ENCODE measurements at regions not wholly inside any gene's neighbourhood (a gene's known extent, or its start where the extent isn't known, plus 50 kb on each side); places are given as distances from the start of the nearest gene placed in this dataset.

DNA sequence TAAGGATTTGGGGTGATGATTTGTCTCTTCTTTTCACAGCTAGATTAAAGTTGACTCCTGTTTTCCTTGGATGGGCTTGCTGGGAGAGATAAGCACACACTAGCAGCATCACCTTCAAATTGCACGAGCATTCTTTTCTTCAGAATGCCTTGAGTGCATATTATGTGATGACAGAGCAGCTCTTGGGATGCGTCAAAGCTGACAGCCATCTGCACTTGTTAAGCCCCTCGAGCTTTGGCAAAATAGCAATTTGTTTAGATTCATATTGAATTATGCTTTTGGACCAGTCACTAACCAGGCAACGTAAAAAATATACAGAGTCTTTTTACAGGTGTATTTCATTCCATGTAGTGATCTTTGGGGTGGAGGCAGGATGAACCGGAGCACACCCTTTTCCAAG, 407.0 kb downstream of the FUT8 start:
- H3K27ac Mint-ChIP-seq = no peak overlapping the region
- H3K27ac ChIP-seq (ENCODE audit: low read depth, low read length) = no peak overlapping the region
- WGBS, 2 experiments (ENCODE audit: insufficient coverage in 1 of 2, insufficient read length in 1 of 2) = 93 to 96% methylated on average over 4 to 5 of the region's 5 CpGs
- H3K4me1 ChIP-seq (ENCODE audit: control insufficient read depth, insufficient read depth, low read length) = peaks cover 5% of the 10 kb centered on the region
- H3K36me3 Mint-ChIP-seq (ENCODE audit: low read depth) = no peaks in the 10 kb centered on the region
- no peaks in the 10 kb centered on the region for H3K9me3 Mint-ChIP-seq
- H3K27me3 Mint-ChIP-seq (ENCODE audit: insufficient read depth) = peaks cover 7% of the 10 kb centered on the region
- no peaks in the 10 kb centered on the region for H3K27me3 ChIP-seq (ENCODE audit: control insufficient read depth, insufficient read depth, low read length, poor library complexity, severe bottlenecking)
- peaks cover 7% of the 10 kb centered on the region for H3K4me1 Mint-ChIP-seq
- no peak overlapping the region for H3K4me3 ChIP-seq (ENCODE audit: low read length)
- TF ChIP-seq, protein P1, sequence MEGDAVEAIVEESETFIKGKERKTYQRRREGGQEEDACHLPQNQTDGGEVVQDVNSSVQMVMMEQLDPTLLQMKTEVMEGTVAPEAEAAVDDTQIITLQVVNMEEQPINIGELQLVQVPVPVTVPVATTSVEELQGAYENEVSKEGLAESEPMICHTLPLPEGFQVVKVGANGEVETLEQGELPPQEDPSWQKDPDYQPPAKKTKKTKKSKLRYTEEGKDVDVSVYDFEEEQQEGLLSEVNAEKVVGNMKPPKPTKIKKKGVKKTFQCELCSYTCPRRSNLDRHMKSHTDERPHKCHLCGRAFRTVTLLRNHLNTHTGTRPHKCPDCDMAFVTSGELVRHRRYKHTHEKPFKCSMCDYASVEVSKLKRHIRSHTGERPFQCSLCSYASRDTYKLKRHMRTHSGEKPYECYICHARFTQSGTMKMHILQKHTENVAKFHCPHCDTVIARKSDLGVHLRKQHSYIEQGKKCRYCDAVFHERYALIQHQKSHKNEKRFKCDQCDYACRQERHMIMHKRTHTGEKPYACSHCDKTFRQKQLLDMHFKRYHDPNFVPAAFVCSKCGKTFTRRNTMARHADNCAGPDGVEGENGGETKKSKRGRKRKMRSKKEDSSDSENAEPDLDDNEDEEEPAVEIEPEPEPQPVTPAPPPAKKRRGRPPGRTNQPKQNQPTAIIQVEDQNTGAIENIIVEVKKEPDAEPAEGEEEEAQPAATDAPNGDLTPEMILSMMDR (conservative IDR thresholded peaks at IDR 0.05) = no peak
- DNase-seq = no peak
- H3K36me3 ChIP-seq (ENCODE audit: control insufficient read depth, insufficient read depth, low read length) = no peaks in the 10 kb centered on the region
- H3K4me3 Mint-ChIP-seq = no peak overlapping the region
- H3K9ac ChIP-seq (ENCODE audit: extremely low read depth, low read length, poor library complexity, severe bottlenecking) = no peak overlapping the region
- peaks cover 22% of the 10 kb centered on the region for H3K9me3 ChIP-seq (ENCODE audit: control insufficient read depth, low read length)

DNA sequence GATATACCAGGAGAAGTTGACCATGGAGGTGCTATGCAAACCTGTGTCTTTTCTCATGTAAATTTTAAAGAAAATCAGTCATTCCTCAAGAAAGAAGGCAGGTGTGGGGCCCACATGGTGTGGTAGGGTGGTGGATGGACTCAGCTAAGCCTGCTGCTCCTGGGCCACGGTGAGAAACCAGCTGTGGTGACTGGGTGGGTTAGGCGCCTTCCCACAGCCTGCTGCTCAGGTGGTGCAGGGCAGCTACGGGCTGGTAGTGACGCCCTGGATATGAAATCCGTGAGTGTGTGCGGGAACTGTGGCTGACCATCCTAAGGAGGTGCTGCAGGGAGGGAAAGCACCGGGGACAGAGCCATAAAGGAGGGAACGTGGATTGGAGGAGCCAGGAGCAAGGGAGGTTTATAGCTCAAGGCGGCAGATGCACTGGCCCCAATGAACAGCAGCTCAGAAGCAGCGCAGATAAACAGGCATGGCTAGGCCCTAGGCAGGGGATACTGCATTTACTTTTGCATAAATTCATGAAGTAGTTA, 408.8 kb downstream of the FUT8 start:
- H3K4me3 ChIP-seq (ENCODE audit: low read length) = no peak overlapping the region
- no peaks in the 10 kb centered on the region for H3K4me1 ChIP-seq (ENCODE audit: control insufficient read depth, insufficient read depth, low read length)
- H3K9me3 ChIP-seq (ENCODE audit: control insufficient read depth, low read length) = peaks cover 5% of the 10 kb centered on the region
- TF ChIP-seq, protein P1 (conservative IDR thresholded peaks at IDR 0.05) = no peak
- no peak overlapping the region for H3K9ac ChIP-seq (ENCODE audit: extremely low read depth, low read length, poor library complexity, severe bottlenecking)
- 93% methylated on average over 6 to 10 of the region's 10 CpGs for WGBS, 2 experiments (ENCODE audit: insufficient coverage in 1 of 2, insufficient read length in 1 of 2)
- Mint-ChIP-seq H3K27ac (no peak overlapping the region), H3K27me3 (ENCODE audit: insufficient read depth) (peaks cover 12% of the 10 kb centered on the region), H3K36me3 (ENCODE audit: low read depth) (no peaks in the 10 kb centered on the region), H3K9me3 (no peaks in the 10 kb centered on the region), H3K4me3 (no peak overlapping the region), H3K4me1 (peaks cover 15% of the 10 kb centered on the region)
- no peaks in the 10 kb centered on the region for H3K27me3 ChIP-seq (ENCODE audit: control insufficient read depth, insufficient read depth, low read length, poor library complexity, severe bottlenecking)
- no peak for DNase-seq
- no peak overlapping the region for H3K27ac ChIP-seq (ENCODE audit: low read depth, low read length)
- no peaks in the 10 kb centered on the region for H3K36me3 ChIP-seq (ENCODE audit: control insufficient read depth, insufficient read depth, low read length)

DNA sequence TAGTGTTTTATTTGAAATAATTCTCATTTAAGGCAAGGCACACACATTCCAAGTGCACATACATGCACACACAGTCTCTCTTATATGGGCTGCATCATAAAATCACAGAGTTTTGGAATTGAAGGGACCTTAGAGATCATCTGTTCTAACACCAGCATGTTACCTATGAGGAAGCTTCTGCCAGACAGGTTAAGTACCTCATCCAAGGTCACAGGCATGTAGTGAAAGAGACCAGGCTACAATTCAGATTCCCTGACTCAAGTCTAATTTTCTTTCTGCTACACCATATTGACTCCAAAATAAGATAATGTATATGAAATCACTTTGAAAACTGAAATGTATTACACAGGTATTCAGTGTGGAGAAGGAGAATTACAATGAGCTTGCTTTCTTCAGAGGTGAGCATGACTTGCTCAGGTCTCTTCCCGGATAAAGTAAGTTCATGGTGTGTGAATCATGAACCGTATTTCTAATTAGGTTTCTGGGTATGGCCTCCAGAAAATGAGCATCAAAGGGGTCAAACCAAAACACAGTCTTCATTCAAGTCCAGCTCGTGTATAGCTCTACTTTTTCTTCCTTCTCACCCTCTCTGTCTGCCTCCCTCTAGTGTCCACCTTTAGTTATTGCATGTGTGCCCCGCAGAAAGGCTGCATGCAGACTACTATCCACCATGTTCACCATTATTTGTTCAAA, 411.9 kb downstream of the FUT8 start:
- Mint-ChIP-seq H3K9me3 (no peaks in the 10 kb centered on the region), H3K27me3 (ENCODE audit: insufficient read depth) (peaks cover 21% of the 10 kb centered on the region), H3K4me3 (no peak overlapping the region), H3K36me3 (ENCODE audit: low read depth) (no peaks in the 10 kb centered on the region), H3K4me1 (peaks cover 41% of the 10 kb centered on the region), H3K27ac (no peak overlapping the region)
- no peak overlapping the region for H3K27ac ChIP-seq (ENCODE audit: low read depth, low read length)
- peaks cover under 1% of the 10 kb centered on the region for H3K27me3 ChIP-seq (ENCODE audit: control insufficient read depth, insufficient read depth, low read length, poor library complexity, severe bottlenecking)
- TF ChIP-seq, protein P1 (conservative IDR thresholded peaks at IDR 0.05) = peak; percentile 100
- no peak overlapping the region for H3K9ac ChIP-seq (ENCODE audit: extremely low read depth, low read length, poor library complexity, severe bottlenecking)
- WGBS, 2 experiments (ENCODE audit: insufficient coverage in 1 of 2, insufficient read length in 1 of 2) = 17 to 58% methylated on average over 2 to 4 of the region's 4 CpGs
- H3K36me3 ChIP-seq (ENCODE audit: control insufficient read depth, insufficient read depth, low read length) = no peaks in the 10 kb centered on the region
- H3K4me1 ChIP-seq (ENCODE audit: control insufficient read depth, insufficient read depth, low read length) = peaks cover 18% of the 10 kb centered on the region
- peak; percentile 87 for DNase-seq
- no peak overlapping the region for H3K4me3 ChIP-seq (ENCODE audit: low read length)
- no peaks in the 10 kb centered on the region for H3K9me3 ChIP-seq (ENCODE audit: control insufficient read depth, low read length)

All from endodermal cell (in vitro differentiated cells).